NCI-H2196 (cell line): ENCODE measurements at regions not wholly inside any gene's neighbourhood (a gene's known extent, or its start where the extent isn't known, plus 50 kb on each side); places are given as distances from the start of the nearest gene placed in this dataset.
"Not testable (repeated sequence)": the region's sequence is repeated elsewhere in the genome, so short reads cannot be mapped to it uniquely, and the experiment has no call there.

Source experiments
- DNase-seq: peaks from one replicate; lab custom pipeline; 2025; ENCODE audit not compliant: unreplicated experiment; lab: John Stamatoyannopoulos, UW

- DNase-seq, result no peak
These were observed 70.8 kb upstream of the ATXN1 start for GRCh38 chr6:16832043-16832567.

- DNase-seq, result no peak
These were observed 69.9 kb upstream of the ATXN1 start for GRCh38 chr6:16831136-16831535.

GRCh38 chr6:16828058-16828457 lies 66.8 kb upstream of the ATXN1 start:
- no peak for DNase-seq

- no peak for DNase-seq
These were observed 66.4 kb upstream of the ATXN1 start for GRCh38 chr6:16827627-16828026.

- no peak for DNase-seq
These were observed 64.5 kb upstream of the ATXN1 start for GRCh38 chr6:16825784-16826183.

DNA sequence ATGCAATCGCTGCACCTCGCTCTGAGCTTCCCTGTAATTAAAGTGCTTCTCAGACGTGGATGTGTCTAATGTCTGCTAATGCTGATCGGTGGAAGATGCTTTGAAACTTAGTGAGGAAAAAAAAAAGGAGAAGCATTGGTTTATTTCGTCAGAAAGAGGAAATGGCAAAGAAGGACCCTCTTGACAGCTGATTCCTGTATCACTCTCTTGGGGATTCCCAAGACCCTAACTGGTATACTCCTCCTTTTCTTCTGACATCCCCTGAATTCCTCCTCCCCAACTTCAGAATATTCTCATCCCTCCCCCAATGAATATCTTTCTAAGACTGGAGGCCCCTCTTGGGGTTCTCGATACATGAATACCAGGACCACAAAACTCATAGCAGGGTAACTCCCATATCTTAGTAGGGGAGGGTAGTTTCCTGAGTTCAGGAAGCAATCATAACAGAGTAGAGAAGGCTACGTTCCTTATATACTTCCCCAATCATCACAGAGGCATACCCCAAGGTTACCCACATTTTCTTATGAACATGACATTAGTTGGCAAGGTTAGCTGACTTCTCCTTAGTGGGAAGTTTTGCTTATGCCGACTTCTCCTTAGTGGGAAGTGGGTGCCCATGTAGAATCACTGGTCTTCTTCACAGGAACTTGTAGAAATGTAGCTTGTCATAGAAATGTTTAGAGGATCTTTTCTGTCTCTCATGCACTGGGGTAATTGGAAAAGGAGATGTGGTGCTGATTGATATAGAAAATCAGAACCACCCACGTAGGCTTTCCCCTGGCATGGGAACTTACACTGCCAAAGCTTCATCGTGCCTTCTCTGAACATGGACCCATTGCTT lies 63.8 kb upstream of the ATXN1 start:
- DNase-seq, result no peak

DNA sequence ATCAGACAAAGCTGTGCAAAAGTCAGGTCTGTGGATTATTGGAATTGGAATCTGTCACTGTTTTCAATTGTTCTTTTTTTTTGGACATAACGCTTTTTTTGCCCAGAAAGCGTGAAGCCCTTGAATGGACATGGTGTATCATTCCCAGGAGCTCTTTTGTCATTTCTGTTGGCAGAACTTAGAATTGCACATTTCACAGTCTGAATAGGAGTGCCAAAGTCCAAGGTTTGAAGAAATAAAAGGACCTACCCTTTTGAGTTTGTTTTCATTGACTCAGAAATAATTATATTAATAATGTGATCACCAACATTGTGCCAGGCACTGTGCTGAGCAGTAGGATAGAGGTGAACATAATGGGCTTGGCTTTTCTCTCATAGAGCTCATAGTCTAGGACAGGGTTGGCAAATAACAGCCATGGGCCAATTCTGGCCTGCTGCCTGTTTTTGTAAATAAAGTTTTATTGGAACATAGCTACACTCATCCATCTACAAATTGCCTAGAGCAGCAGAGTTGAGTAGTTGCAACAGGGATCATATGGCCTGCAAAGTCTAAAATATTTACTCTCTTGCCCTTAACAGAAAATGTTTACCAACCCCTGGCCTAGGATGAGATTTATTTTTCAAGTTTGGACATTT lies 62.6 kb upstream of the ATXN1 start:
- no peak for DNase-seq

GRCh38 chr6:16822975-16823717 lies 61.9 kb upstream of the ATXN1 start:
- DNase-seq, result no peak

DNA sequence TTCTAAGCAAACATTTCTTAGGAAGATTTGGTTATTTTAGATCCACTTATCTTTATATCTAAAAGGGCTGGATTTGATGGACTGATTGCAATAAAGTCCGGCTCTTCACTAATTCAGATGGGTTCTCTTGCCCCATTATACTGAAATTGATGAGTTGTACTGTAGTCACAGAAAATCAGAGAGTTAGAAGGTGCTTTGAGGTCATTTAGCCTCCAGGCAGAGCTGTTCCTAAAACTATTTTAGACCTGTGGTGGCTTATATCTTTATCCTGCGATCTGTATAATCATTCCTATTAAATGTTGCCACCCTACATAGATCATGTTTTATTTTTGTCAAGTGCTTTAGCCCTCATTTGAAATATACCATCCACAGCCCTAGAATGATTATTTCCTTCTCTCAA lies 61.3 kb upstream of the ATXN1 start:
- DNase-seq, result no peak

DNA sequence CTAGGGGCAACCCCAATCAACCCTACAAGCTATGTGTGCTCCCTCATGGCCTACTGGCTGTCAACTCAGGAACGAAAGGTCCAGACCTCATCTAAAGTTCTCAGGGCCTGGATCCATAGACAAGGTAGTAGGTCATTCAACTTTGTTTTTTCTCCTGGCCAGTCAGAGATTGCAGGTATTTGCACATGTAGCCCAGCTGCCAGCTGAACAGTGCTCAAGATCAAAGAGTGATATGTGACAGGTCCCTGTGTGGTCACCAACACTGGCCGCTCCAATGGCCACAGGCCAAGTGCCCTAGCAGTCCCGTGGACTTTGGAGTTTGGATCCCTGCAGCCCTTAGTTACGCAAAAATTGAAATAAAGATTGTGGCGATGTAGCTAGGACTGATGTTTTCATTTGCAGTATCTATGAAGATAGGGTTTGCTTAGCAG lies 60.6 kb upstream of the ATXN1 start:
- no peak for DNase-seq

- not testable (repeated sequence) for DNase-seq
These were observed 59.0 kb upstream of the ATXN1 start for GRCh38 chr6:16820262-16820661.

- no peak for DNase-seq
These were observed 58.5 kb upstream of the ATXN1 start for GRCh38 chr6:16819752-16820151.

DNA sequence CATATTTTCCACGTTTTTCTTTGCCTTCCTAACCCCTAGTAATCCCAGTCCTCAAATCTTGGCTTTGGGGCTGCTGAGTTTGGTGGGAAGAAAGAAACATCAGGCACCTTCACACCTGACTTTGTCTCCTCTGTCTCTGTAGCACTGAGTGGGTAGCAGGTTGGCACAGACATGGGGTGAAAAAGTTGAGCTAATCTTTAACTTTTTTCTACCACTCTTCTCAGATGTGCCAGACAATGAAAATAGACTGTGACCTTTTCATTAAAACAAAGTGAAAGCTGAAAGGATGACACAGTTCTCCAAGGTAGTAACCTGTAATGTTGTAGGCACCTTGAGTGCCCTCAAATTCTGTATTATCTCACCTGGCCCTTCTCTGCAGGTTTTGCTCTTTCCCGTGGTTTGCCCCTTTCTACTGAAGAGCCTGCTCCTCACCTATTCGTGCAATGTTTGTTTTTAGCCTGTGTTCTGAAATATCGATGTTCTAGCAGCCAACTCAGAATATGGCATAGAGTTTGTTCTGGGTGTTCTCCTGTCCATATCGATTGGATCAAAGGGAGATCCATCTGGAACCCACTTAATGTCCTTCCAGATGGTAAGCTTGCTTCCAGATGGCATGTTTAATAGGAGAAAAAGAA lies 57.8 kb upstream of the ATXN1 start:
- DNase-seq, result no peak

GRCh38 chr6:16817594-16817993 lies 56.3 kb upstream of the ATXN1 start:
- no peak for DNase-seq

- no peak for DNase-seq
These were observed 55.6 kb upstream of the ATXN1 start for GRCh38 chr6:16816891-16817290.

- no peak for DNase-seq
These were observed 51.7 kb upstream of the ATXN1 start for GRCh38 chr6:16812993-16813392.

DNA sequence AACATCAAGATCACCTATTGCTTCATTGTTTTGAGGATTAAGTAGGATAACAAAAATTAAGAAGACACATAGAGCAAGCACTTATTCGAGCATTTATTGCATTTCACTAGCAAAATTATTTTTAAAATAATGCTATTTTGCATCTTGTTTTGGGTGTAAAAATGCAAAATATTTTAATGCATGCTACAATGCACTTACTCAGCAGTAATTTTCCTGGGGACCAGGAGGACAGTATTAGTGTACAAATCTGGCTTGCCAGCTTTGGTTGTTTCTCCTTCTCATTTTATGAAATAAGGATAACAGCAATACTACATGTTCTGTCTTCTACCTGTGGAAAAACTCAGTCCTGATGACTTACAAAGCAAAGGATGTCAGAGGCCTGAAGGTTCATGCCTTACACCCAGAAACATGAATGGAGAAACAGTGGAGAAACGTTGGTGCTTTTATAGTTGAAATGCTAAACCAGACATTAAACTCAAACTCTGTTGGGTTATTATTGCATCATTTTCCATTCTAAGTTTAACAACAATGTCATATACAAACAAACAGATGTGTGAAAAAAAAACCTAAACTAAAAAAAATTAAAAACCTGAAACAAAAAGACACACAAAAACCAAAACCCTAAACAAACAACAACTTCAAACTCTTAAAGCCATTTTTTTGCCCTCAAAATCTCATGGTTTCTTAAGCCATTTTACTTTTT lies 50.2 kb upstream of the ATXN1 start:
- DNase-seq, result no peak
